Right atrium auricular region (tissue), 2 donors: ENCODE measurements at regions not wholly inside any gene's neighbourhood (a gene's known extent, or its start where the extent isn't known, plus 50 kb on each side); places are given as distances from the start of the nearest gene placed in this dataset.

Source experiments
- DNase-seq: peaks from one replicate; pipeline ENCODE4 v3.0.0-alpha.2; 2019; ENCODE audit warnings: low spot score
- H3K27ac ChIP-seq, 2 donors: fragments of 200-600 bp; sonication (generic); 1 replicate in 1 of 2; 2 replicates in 1 of 2; pipeline ENCODE4 v1.5.1; 2016 to 2019
- H3K27me3 ChIP-seq, 2 donors: fragments of 200-600 bp; sonication (generic); one replicate each; pipeline versions ENCODE4 v1.5.1 to v1.6.0; 2017 to 2019
- H3K36me3 ChIP-seq: fragments of 200-600 bp; sonication (generic); one replicate; pipeline ENCODE4 v1.5.1; 2016
- H3K4me1 ChIP-seq, 2 donors: fragments of 200-600 bp; sonication (generic); one replicate each; pipeline versions ENCODE4 v1.5.1 to v1.6.0; 2017 to 2019
- H3K4me3 ChIP-seq, 2 donors: fragments of 200-600 bp; sonication (generic); 1 replicate in 1 of 2; 2 replicates in 1 of 2; pipeline ENCODE4 v1.5.1; 2017 to 2019; ENCODE audit warnings: mild to moderate bottlenecking in 1 of 2, moderate library complexity in 1 of 2
- H3K9me3 ChIP-seq, 2 donors: fragments of 200-600 bp; sonication (generic); one replicate each; pipeline ENCODE4 v1.5.1; 2019
- TF ChIP-seq, protein P1 (sequence below), 2 donors: fragments of 200-600 bp; sonication (generic); IDR thresholded peaks; one replicate each; pipeline ENCODE4 v1.5.1; 2019; ENCODE audit warnings: antibody characterized with exemption in 2 of 2

GRCh38 chr2:23069156-23069555 lies 315.8 kb upstream of the KLHL29 start:
- H3K36me3 ChIP-seq: no peaks in the 10 kb centered on the region
- H3K4me3 ChIP-seq: no peak overlapping the region
- H3K4me1 ChIP-seq: peaks cover 0 to 6% of the 10 kb centered on the region in 2 donors
- H3K9me3 ChIP-seq: no peaks in the 10 kb centered on the region
- DNase-seq: no peak
- H3K27me3 ChIP-seq: no peaks in the 10 kb centered on the region
- no peak overlapping the region for H3K27ac ChIP-seq
- TF ChIP-seq, protein P1, sequence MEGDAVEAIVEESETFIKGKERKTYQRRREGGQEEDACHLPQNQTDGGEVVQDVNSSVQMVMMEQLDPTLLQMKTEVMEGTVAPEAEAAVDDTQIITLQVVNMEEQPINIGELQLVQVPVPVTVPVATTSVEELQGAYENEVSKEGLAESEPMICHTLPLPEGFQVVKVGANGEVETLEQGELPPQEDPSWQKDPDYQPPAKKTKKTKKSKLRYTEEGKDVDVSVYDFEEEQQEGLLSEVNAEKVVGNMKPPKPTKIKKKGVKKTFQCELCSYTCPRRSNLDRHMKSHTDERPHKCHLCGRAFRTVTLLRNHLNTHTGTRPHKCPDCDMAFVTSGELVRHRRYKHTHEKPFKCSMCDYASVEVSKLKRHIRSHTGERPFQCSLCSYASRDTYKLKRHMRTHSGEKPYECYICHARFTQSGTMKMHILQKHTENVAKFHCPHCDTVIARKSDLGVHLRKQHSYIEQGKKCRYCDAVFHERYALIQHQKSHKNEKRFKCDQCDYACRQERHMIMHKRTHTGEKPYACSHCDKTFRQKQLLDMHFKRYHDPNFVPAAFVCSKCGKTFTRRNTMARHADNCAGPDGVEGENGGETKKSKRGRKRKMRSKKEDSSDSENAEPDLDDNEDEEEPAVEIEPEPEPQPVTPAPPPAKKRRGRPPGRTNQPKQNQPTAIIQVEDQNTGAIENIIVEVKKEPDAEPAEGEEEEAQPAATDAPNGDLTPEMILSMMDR (IDR thresholded peaks at IDR 0.05): no peak

DNA sequence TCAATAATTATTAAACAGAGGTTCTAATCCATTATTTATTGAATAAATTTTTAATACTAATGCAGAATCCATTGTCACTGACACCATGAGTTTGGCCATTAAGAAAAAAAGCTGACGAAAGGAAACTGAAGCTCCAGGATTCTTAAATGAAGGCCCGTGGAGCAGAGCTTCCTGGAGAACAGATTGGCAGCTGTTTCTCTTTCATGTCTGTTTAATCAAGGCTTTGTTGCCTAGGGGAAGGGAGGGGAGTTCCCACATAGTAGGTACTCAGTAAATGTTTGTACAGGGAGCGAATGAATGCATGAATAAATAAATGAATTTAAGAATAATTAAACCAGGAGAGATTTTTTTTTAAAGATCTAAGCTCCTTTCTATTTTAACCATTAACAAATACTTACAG lies 315.1 kb upstream of the KLHL29 start:
- Histone ChIP-seq H3K27ac (no peak overlapping the region), H3K27me3 (no peaks in the 10 kb centered on the region), H3K4me1 (peaks cover 0 to 6% of the 10 kb centered on the region in 2 donors), H3K36me3 (no peaks in the 10 kb centered on the region), H3K9me3 (no peaks in the 10 kb centered on the region), H3K4me3 (no peak overlapping the region)
- DNase-seq: no peak
- TF ChIP-seq, protein P1 (IDR thresholded peaks at IDR 0.05): no peak

DNA sequence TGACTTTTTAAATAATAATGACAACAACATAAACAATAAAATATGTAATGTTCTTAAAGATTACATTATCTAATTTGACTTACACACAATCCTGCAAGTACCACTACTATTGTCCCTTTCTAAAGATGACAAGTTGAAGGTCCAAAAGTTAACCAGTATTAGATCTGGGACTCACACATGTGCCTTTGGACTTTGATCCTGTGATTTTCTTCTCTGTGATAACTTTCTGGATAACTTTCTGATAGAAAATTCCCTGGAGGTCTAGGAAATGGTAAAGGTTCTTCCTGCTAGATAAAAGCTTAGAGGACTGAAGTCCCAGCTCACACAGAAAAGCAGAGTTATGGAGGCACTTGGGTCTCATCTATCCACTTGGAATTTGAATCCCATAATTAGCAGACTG lies 311.9 kb upstream of the KLHL29 start:
- no peaks in the 10 kb centered on the region for H3K36me3 ChIP-seq
- H3K27ac ChIP-seq: no peak overlapping the region
- TF ChIP-seq, protein P1 (IDR thresholded peaks at IDR 0.05): no peak
- no peak for DNase-seq
- no peaks in the 10 kb centered on the region for H3K9me3 ChIP-seq
- H3K4me1 ChIP-seq: peaks cover 0 to 6% of the 10 kb centered on the region in 2 donors
- H3K4me3 ChIP-seq: no peak overlapping the region
- H3K27me3 ChIP-seq: no peaks in the 10 kb centered on the region

- Histone ChIP-seq H3K4me1 (peaks cover 0 to 6% of the 10 kb centered on the region in 2 donors), H3K27ac (no peak overlapping the region), H3K9me3 (no peaks in the 10 kb centered on the region), H3K4me3 (no peak overlapping the region), H3K27me3 (no peaks in the 10 kb centered on the region), H3K36me3 (no peaks in the 10 kb centered on the region)
- DNase-seq: no peak
- TF ChIP-seq, protein P1 (IDR thresholded peaks at IDR 0.05): no peak
Observed at GRCh38 chr2:23073671-23074070, 311.3 kb upstream of the KLHL29 start.

DNA sequence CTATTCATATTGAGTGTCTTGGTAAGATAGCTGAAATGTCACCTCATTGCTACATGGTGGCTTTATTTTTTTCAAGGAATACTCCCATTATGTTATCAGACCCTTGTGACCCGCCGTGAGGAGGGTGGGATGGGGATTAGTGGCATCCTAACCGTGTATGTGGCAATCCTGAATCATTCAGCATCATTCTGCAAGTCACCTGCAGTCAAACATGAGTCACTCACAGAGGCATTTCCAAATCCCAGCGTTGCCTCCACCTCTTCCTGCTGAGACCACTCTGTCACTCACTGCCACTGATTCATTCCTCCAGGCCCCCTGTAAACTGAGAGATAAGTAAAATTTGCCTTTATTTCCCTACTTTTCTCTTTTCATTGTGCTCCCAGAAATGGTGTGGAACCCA lies 307.4 kb upstream of the KLHL29 start:
- H3K9me3 ChIP-seq: no peaks in the 10 kb centered on the region
- TF ChIP-seq, protein P1 (IDR thresholded peaks at IDR 0.05): no peak
- no peak for DNase-seq
- no peaks in the 10 kb centered on the region for H3K36me3 ChIP-seq
- no peak overlapping the region for H3K4me3 ChIP-seq
- no peaks in the 10 kb centered on the region for H3K27me3 ChIP-seq
- H3K27ac ChIP-seq: no peak overlapping the region
- no peaks in the 10 kb centered on the region for H3K4me1 ChIP-seq

GRCh38 chr2:23078784-23079434 lies 306.1 kb upstream of the KLHL29 start:
- Histone ChIP-seq H3K27me3 (no peaks in the 10 kb centered on the region), H3K27ac (no peak overlapping the region), H3K4me3 (no peak overlapping the region), H3K36me3 (no peaks in the 10 kb centered on the region), H3K4me1 (no peaks in the 10 kb centered on the region), H3K9me3 (no peaks in the 10 kb centered on the region)
- TF ChIP-seq, protein P1 (IDR thresholded peaks at IDR 0.05): no peak
- DNase-seq: no peak
